ENCODE measurements at regions not wholly inside any gene's neighbourhood (a gene's known extent, or its start where the extent isn't known, plus 50 kb on each side); places are given as distances from the start of the nearest gene placed in this dataset.
"Not testable (repeated sequence)": the region's sequence is repeated elsewhere in the genome, so short reads cannot be mapped to it uniquely, and the experiment has no call there.

DNA sequence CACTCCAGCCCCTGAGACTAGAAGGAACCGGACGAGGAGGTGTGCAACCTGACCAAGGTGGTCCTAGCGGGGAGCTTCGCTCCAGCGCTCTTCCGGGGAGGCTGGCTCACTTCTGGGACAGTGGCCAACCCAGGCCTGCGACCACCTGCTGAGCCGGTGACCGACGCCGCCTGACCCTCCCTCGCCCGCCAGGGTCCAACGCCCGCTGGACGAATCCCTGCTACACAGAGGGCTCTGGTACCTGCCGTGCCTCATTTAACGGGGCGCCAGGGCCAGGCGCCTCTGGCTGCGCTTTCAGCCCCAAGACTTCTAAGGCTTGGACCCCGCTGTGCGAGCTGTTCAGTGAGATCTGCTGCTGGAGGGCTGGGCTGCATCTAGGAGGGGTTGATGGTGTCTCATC is 99.5 kb upstream of the KCNJ18 start:
- Histone ChIP-seq H3K9me3 (ENCODE audit: control insufficient read depth, low read depth, low read length) (peaks cover 35% of the 10 kb centered on the region), H2AK5ac (ENCODE audit: insufficient read length, low read length) (no peak overlapping the region), H2BK120ac (ENCODE audit: low read depth, low read length, poor library complexity, severe bottlenecking) (no peak overlapping the region), H3K79me2 (ENCODE audit: insufficient read depth, low read length) (no peaks in the 10 kb centered on the region), H3K18ac (ENCODE audit: insufficient read length, low read depth, low read length) (no peak overlapping the region), H4K8ac (replicated peaks; ENCODE audit: insufficient read length, low read depth, low read length) (no peak overlapping the region), H3K9ac (ENCODE audit: extremely low read depth, insufficient read length, low read length) (no peak overlapping the region), H3K14ac (ENCODE audit: insufficient read depth, low read length) (no peak overlapping the region), H3K4ac (ENCODE audit: low read depth, low read length) (no peak overlapping the region), H3K4me2 (ENCODE audit: insufficient read depth, insufficient read length, low read length) (no peak overlapping the region), H2BK12ac (ENCODE audit: insufficient read length, low read depth, low read length) (no peak overlapping the region), H3K23ac (ENCODE audit: insufficient read length, low read depth, low read length) (no peak overlapping the region), H3K23me2 (ENCODE audit: insufficient read length, low read depth, low read length, poor library complexity, severe bottlenecking) (no peaks in the 10 kb centered on the region), H2BK5ac (ENCODE audit: insufficient read length, low read length) (no peak overlapping the region), H2BK20ac (ENCODE audit: low read depth, low read length, poor library complexity, severe bottlenecking) (no peak overlapping the region), H3K56ac (ENCODE audit: insufficient read length, low read depth, low read length) (no peak overlapping the region), H4K20me1 (ENCODE audit: control insufficient read depth, insufficient read depth, insufficient read length) (no peaks in the 10 kb centered on the region), H2BK15ac (ENCODE audit: low read depth, low read length) (no peak overlapping the region), H3T11ph (ENCODE audit: low read length) (no peak overlapping the region), H3K79me1 (ENCODE audit: insufficient read depth, low read depth, low read length, poor library complexity, severe bottlenecking) (no peaks in the 10 kb centered on the region), H2AFZ (ENCODE audit: low read length) (no peak overlapping the region), H3K4me1 (ENCODE audit: insufficient read depth, low read length) (no peaks in the 10 kb centered on the region), H4K5ac (ENCODE audit: insufficient read length, low read depth, low read length) (no peak overlapping the region), H4K91ac (ENCODE audit: insufficient read length, low read depth, low read length) (no peak overlapping the region), H3K27ac (ENCODE audit: insufficient read length, low read depth, low read length) (no peak overlapping the region), H3K27me3 (ENCODE audit: insufficient read depth, low read length) (no peaks in the 10 kb centered on the region)
- WGBS (ENCODE audit: extremely low coverage, insufficient read length, low lambda C conversion rate), result no CpG with 5 or more reads among the region's 23 CpGs
- peaks cover 3% of the 10 kb centered on the region; the same call in 1 of the 2 replicates for H3K27me3 Mint-ChIP-seq (ENCODE audit: low read depth)
- no peak overlapping the region for H3K27ac Mint-ChIP-seq
- H3K4me3 Mint-ChIP-seq, result no peak overlapping the region
- no peak for DNase-seq
- peaks cover 60 to 63% of the 10 kb centered on the region in 2 experiments for H3K9me3 Mint-ChIP-seq
- peaks cover 0 to 28% (median 5%) of the 10 kb centered on the region in 3 experiments; a peak in 6 of 7 replicates for H3K36me3 Mint-ChIP-seq (ENCODE audit: insufficient read depth in 1 of 3, low read depth in 3 of 3)
- TF ChIP-seq, protein P1, sequence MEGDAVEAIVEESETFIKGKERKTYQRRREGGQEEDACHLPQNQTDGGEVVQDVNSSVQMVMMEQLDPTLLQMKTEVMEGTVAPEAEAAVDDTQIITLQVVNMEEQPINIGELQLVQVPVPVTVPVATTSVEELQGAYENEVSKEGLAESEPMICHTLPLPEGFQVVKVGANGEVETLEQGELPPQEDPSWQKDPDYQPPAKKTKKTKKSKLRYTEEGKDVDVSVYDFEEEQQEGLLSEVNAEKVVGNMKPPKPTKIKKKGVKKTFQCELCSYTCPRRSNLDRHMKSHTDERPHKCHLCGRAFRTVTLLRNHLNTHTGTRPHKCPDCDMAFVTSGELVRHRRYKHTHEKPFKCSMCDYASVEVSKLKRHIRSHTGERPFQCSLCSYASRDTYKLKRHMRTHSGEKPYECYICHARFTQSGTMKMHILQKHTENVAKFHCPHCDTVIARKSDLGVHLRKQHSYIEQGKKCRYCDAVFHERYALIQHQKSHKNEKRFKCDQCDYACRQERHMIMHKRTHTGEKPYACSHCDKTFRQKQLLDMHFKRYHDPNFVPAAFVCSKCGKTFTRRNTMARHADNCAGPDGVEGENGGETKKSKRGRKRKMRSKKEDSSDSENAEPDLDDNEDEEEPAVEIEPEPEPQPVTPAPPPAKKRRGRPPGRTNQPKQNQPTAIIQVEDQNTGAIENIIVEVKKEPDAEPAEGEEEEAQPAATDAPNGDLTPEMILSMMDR (conservative IDR thresholded peaks at IDR 0.05), result no peak
- H3K4me1 Mint-ChIP-seq, result no peaks in the 10 kb centered on the region

DNA sequence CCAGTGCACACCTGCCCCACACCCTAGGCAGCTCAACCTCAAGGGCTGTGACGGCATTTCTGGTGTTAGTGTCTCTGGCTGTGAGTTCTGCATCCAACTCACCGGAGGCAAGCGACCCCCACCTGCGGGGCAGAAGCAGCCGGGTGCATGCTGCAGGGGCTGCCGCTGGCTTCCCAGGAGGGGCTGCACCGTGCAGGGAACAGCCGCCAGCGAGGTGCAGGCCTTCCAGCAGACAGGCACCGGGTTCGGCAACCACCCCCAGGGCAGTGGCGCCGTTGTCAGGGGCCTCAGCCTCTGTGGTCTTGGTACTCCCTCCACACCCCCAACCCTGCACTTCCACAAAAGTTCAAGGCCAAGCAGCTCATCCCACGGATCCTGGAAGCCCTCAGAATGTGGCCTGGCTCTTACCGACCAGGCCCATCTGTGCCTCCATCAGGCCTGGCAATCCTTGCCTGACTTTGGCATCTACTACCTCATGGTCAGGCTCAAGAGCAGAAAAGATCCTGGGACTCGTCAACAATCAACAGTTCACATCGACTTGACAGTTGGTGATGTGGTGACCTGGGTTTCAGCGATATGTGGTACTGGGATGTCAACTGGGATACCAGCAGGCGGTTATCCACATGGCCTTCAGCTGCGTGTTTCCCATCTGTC is 98.7 kb upstream of the KCNJ18 start:
- not testable (repeated sequence) for DNase-seq; H3K9ac ChIP-seq (ENCODE audit: extremely low read depth, insufficient read length, low read length); H2BK20ac ChIP-seq (ENCODE audit: low read depth, low read length, poor library complexity, severe bottlenecking); H2BK120ac ChIP-seq (ENCODE audit: low read depth, low read length, poor library complexity, severe bottlenecking); H3K4me1 ChIP-seq (ENCODE audit: insufficient read depth, low read length); H4K91ac ChIP-seq (ENCODE audit: insufficient read length, low read depth, low read length); H3K4me3 Mint-ChIP-seq; H2AFZ ChIP-seq (ENCODE audit: low read length); H3K27me3 Mint-ChIP-seq (ENCODE audit: low read depth); H3K18ac ChIP-seq (ENCODE audit: insufficient read length, low read depth, low read length); H2BK15ac ChIP-seq (ENCODE audit: low read depth, low read length); H2AK5ac ChIP-seq (ENCODE audit: insufficient read length, low read length); H3K14ac ChIP-seq (ENCODE audit: insufficient read depth, low read length); H2BK12ac ChIP-seq (ENCODE audit: insufficient read length, low read depth, low read length); H3K79me1 ChIP-seq (ENCODE audit: insufficient read depth, low read depth, low read length, poor library complexity, severe bottlenecking); H3K23ac ChIP-seq (ENCODE audit: insufficient read length, low read depth, low read length); H3K4me2 ChIP-seq (ENCODE audit: insufficient read depth, insufficient read length, low read length); H3K27ac ChIP-seq (ENCODE audit: insufficient read length, low read depth, low read length); H3K4ac ChIP-seq (ENCODE audit: low read depth, low read length); H3T11ph ChIP-seq (ENCODE audit: low read length); H3K79me2 ChIP-seq (ENCODE audit: insufficient read depth, low read length); H3K56ac ChIP-seq (ENCODE audit: insufficient read length, low read depth, low read length); H2BK5ac ChIP-seq (ENCODE audit: insufficient read length, low read length); H3K23me2 ChIP-seq (ENCODE audit: insufficient read length, low read depth, low read length, poor library complexity, severe bottlenecking); H4K5ac ChIP-seq (ENCODE audit: insufficient read length, low read depth, low read length); H3K4me1 Mint-ChIP-seq; H4K20me1 ChIP-seq (ENCODE audit: control insufficient read depth, insufficient read depth, insufficient read length); H4K8ac ChIP-seq (replicated peaks; ENCODE audit: insufficient read length, low read depth, low read length); H3K27ac Mint-ChIP-seq; H3K27me3 ChIP-seq (ENCODE audit: insufficient read depth, low read length)
- H3K9me3 ChIP-seq (ENCODE audit: control insufficient read depth, low read depth, low read length), result peaks cover 43% of the 10 kb centered on the region
- Mint-ChIP-seq H3K36me3 (ENCODE audit: insufficient read depth in 1 of 3, low read depth in 3 of 3) (peaks cover 0 to 29% (median 5%) of the 10 kb centered on the region in 3 experiments; a peak in 6 of 7 replicates), H3K9me3 (peaks cover 64 to 65% of the 10 kb centered on the region in 2 experiments)
- no CpG with 5 or more reads among the region's 20 CpGs for WGBS (ENCODE audit: extremely low coverage, insufficient read length, low lambda C conversion rate)

Measured in H9 (cell line).